HG02885 (cell line): ENCODE measurements at regions not wholly inside any gene's neighbourhood (a gene's known extent, or its start where the extent isn't known, plus 50 kb on each side); places are given as distances from the start of the nearest gene placed in this dataset.
"Not testable (repeated sequence)": the region's sequence is repeated elsewhere in the genome, so short reads cannot be mapped to it uniquely, and the experiment has no call there.

Experiments used
- ATAC-seq: cut with Tn5 transposase; IDR thresholded peaks from one replicate; pipeline ENCODE4 v1.9.1; 2021; ENCODE audit warnings: mild to moderate bottlenecking; ENCODE audit not compliant: unreplicated experiment, poor library complexity

DNA sequence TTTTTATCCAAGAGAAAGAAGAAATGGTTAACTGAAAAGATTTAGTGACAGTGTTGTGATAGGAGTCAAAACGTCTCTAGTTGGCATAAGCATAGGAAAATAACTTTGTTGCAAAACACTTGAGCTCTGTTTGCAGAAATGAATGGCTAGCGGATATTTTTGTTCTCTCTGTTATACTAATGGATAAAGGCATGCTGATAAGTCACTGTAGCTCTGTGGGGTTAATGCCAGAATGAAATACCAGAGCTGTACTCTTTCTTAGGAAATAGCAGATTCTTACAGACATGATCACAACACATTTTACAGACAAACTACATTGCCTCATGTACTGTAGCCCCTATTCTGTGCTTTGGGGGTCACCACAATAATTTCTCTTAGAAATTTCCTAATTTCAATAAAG is 202.8 kb downstream of the DMRTA1 start:
- ATAC-seq: no peak

DNA sequence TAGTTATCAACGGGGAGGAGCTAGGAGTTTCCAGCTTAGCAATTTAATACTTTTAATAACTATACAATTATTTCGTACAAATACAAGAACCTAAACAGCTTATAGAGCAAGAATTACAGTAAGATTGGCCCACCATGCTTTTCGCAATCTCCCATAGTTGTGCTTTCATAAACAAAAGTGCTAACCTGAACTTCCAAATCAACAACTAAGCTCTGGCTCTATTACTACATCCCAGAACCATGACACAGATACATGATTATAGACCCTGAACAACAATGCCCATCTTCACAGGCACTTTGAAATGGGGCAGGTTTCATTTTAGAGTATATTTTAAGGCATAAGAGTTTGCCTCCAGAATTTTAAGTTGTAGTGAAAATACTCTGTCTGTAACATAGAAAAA is 203.5 kb downstream of the DMRTA1 start:
- ATAC-seq: no peak

DNA sequence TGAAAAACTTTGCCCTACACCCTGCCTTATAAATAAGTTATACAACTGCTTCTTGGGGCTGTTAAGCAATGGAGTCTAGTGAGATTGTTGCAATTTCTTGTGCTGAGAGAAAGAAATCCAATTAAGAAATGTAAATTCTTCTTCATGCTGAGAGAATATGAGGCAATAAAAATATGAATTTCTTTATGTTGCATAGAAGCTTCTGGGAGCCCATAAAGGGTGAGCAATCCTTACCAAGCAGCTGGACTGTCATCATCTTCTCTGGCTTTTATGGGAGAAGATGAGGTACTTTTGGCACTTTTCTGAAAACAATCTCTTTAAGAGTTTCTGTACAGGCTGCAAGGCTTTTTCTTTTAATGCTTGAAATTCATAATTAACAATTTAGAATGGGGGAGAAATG is 204.3 kb downstream of the DMRTA1 start:
- no peak for ATAC-seq

DNA sequence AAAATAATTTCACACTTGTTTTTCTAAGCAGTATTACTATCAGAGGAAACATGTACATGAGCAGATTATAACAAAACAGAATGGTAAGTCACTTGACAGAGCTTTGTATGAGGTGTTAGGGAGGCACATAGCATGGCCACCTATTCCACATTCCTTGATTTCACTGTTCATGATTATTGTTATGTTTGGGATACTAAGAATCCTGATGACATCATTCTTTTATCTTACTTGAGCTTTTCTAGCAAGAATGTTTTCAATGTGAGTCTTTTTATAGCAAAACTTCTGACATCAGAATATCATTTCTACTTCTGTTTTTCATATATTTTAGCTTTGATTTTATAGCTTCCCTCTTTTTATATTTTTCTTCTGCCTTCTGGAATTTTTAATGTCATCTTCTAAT is 208.2 kb downstream of the DMRTA1 start:
- ATAC-seq: no peak

DNA sequence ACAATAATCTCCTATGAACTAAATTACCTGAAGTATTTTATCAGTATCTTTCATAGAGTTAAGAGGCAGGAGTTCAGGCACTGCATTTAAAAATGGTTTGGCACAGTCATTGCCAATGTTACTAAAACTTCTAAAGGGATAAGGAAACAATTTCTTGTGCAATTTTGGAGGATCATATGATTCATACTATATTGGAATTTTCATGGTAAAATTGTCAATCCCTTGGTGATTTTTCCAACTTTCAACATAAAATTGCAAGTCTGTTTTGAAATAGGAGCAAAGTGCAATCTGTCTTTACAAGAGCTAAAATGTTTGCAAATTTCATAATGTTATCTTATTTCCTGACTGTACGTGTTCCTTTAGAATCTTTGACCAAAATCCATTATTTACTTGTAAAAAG is 211.1 kb downstream of the DMRTA1 start:
- ATAC-seq: no peak

DNA sequence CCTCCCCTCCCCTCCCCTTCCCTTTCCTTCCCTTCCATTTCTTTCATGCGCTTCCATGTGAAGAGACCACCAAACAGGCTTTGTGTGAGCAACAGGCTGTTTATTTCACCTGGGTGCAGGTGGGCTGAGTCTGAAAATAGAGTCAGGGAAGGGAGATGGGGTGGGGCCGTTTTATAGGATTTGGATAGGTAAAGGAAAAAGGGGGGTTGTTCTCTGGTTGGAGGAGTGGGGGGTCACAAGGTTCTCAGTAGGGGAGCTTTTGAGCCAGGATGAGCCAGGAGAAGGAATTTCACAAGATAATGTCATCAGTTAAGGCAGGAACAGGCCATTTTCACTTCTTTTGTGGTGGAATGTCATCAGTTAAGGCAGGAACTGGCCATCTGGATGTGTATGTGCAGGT is 211.9 kb downstream of the DMRTA1 start:
- ATAC-seq: not testable (repeated sequence)

DNA sequence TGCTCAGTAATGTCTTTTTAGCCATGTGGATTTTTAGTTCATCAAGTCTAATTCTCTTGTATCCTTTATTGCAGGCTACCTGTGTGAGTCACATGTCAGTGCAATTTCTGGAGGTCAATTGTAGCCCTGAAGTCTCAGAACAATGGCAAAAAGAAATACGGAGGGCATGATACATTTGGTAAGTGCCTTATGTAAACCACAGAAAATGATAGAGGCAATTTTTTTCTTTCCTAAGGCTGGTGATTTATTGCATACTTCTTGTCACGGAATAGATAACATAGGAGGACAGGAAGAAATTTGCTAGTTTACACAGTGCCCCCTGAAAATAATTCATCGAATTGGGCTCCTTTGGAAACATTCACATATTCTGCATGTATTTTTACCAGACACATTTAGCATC is 235.9 kb downstream of the DMRTA1 start:
- no peak for ATAC-seq

DNA sequence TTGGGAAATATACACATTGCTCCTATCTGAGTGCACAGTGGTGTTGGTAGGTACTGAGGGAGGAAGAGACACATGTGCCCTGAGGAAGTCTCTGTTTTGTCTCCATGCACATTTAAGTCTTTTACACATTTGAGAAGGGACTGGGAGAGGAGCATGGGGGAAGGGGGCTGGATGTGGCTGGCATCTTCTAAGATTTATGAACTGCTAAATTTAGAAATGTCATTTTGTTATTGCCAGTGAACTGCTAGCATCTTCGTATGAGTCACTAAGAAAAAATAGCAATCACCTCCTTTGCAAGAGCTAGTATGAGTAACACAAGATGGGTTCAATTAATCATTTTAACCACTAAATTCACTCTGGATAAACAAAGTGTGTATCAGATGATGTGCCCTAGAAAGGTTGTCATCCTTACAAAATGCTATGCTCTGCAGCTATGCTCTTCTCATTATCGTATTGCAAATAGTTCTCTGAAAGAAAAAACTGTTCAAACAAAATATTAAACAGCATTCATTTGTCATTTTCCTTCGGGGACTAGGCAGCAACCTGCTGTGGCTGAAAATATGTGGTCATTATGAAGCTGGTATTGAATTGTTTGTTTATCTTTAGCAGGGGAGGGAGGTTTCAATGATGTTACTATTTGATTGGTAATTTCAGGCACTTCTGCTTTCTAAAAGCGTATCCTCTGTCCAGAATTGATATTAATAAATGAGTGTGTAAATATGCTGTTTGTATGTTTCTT is 236.5 kb downstream of the DMRTA1 start:
- no peak for ATAC-seq

DNA sequence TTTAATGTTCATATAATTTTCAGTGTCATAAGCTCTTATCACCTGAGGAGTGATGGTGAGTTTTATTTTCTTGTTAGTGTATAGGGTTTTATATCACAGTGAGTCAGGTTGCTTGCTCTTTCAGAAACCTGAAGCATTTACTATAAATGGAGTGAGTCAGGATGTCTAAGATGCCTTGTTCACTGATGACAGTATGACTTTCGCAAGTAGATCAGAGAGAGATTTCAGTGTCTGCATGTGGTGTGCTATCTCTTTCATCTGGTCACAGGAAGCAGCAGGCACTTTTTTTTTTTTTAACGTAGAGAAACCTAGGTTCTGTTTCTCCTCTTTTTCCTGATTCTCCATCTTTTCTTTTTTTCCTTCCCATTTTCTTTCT is 237.1 kb downstream of the DMRTA1 start:
- no peak for ATAC-seq

DNA sequence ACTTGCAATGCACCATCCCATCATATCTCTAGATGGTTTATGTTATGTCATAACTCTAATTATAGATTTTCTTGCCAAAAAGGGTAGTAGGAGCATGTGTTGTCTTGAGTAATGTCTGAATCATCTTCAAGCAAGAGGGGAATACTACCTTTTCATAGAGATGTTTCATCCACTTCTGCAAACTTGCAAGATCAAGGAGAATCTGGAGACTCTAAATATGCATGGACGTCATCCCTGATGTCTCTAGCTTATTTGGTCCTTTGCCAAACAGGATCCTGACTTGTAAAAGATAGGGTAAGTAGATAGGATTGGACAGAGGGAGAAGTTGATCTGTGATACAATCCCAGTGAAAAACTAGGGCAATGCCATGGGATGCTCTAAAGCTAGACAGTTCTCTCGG is 246.5 kb downstream of the DMRTA1 start:
- ATAC-seq: no peak

DNA sequence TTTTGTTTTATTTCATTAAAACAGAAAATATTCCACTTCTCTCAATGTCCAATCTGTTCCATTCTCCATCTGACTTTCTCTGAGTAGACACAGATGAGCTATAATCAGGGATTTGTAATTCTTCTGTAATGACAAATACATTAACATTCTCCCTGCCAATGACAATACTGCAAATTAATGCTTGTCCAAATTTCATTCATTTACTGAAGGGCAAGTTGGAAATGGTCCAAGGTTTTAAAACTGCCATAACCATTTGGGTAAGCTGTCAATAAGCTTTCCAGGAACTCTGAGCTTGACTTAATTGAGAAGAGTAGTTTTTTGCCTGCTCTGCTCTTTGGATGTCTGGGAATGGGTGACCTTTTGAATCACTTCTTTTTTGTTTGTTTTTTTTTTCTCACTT is 253.5 kb downstream of the DMRTA1 start:
- ATAC-seq: no peak

DNA sequence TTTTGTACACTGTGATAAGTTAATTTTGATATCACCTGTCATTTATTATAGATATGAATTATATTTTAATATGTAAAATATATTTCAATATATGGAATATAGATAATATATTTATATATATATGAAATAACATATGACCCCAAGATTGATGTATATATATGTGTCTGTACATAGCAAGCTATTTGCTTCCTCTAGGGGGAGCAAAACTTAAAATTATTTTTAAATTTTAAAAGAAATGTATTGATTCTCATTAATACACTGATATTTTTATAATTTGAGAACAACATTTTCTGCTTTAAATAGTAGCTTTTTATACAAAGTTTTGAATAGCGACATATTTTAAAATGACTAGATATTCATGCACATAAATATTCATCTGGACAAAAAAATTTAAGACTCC is 272.0 kb downstream of the DMRTA1 start:
- ATAC-seq: no peak

DNA sequence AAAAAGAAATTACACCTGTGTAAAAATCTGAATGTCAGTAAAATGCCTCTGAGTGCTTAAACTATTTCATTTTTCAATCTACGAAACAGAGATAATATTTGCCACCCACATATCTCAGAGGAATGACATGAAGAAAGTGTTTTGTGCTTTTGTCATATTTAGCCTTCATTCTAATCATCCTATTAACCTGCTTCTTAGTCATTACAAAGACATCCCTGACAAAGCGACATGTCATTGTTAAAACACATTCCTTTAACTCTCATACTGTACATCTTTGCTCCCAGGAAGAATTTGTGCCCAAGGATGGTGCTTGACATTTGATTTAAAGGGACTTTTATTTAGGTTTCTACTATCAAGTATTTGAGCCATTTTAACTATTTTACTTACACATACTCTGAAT is 275.9 kb downstream of the DMRTA1 start:
- ATAC-seq: no peak

DNA sequence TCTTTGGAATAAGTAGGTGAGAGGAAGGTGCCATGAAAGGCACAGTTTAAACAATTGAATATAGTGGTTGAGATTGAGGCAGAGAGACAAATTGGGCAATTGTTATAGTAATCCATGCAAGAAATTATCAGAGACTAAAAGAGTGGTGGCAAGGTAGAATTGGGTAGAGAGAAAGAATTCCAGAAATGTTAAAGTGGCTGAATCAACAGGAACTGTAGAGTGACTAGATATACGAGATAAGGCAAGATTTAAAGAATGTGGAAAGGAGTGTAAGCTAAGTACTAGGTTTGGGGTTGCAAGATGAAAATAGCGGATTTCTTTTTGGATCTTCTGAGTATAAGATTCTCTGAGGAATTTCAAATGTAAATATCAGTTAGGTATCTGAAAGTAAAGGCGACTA is 285.2 kb downstream of the DMRTA1 start:
- no peak for ATAC-seq

DNA sequence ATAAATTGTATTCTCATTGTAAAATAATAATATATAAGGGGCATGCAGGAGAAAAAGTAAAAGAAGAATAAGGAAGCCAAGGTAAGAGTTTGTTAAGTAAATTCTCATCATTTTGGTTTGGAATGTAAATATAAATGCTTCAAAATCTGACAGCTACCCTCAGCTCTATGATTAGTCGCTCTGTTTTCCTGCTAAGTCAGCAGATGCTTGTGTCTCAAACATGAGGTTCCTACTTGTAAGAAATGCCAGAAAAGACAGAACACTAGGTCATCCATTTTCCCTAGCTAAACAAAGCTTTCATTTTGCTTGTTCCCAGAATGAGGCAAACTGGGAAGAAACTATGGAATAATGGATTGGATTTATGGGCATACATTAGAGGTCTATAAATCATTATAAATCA is 293.1 kb downstream of the DMRTA1 start:
- ATAC-seq: no peak

DNA sequence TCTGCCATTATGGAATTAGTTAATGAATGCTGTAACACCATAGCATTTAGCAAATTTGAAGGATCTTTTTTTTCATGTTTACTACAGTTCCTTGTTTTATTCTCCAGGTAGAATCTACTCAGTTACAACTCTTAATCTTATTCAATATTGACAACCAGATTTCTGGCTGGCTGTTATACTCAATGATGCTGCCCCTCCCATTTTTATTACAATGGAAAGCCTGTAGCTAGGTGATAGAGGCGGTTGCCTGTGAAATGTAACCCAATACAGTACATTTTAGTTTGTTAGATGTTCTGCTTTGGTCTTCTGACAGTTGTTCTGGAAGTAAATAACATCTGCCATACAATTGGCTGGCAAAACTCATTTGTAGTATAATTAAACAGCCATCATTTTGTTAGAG is 294.2 kb downstream of the DMRTA1 start:
- no peak for ATAC-seq

DNA sequence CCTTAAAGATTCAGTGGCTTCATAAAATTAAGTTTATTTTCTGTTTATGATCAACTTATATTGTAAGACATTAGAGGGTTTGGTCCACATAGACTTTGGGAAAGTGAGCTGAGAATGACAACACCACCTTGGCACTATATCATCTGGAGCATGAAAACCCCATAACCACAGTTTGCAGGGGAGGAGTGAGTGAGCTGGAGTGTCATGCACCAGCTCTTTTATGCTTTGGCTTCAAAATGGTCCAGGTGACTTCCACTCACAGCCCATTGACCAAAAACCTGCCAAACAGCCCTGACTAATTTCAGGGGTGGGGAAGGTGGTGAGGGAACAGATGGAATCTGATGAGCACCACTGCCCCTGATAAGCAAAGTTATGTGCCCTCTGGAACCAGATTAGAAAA is 295.8 kb downstream of the DMRTA1 start:
- no peak for ATAC-seq

DNA sequence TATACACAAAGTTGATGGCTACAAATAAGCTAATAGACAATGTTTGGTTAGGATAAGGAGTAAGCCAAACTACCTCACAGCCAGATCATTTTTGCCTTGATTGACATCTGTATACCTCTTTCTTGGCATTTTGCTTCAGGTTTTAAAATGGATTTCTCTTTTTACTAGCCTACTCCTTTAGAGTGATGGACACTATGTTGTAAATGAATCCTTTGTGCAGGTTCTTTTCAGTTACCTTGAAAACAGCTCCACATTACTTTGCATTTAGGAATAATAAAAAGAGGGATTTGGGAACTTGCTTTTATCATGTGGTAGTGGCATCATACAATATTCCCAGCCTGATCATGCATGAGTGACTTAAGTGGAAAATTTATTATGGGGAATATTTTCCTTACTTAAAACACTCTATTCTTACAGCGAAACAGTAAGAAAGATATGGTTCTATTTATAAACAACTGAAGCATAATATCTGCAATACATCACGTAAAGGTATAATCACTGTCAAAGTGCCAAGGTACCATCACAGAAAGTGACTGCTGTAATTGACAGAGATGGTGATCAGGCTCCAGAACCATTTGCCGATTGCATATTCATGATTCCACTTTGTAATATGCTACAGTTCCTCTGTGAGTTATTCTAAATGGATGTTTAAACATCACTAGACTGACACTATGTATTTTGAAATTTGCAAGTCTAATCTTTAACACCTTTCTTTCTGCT is 327.0 kb downstream of the DMRTA1 start:
- no peak for ATAC-seq

DNA sequence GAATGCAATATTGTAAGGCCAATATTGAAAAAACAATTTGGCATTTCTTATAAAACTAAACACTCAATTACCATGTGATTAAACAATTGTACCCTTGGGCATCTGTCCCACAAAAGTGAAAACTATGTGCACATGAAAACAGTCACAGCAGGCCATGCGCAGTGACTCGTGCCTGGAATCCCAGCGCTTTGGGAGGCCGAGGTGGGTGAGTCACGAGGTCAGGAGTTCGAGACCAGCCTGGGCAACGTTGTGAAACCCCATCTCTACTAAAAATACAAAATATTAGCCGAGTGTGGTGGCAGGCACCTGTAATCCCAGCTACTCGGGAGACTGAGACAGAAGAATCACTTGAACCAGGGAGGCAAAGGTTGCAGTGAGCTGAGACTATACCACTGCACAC is 343.7 kb downstream of the DMRTA1 start:
- ATAC-seq: no peak

DNA sequence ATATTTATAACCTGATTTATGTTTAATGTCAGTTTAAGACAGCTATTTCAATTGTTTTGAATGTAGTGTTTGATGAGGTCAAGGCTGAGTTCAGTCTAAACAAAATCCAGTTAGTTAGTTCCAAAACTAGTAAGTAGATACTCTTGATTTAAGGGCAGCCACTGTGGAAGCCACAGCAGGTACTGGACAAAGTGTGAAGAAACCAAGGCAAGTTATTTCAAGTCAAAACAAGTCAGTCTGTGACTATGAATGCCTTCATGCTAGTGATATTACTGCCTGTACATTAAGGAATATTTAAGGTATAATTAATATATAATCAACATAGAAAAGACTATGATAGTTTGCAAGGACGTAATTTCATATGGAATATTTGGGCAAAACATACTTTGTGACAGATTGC is 362.3 kb downstream of the DMRTA1 start:
- no peak for ATAC-seq

DNA sequence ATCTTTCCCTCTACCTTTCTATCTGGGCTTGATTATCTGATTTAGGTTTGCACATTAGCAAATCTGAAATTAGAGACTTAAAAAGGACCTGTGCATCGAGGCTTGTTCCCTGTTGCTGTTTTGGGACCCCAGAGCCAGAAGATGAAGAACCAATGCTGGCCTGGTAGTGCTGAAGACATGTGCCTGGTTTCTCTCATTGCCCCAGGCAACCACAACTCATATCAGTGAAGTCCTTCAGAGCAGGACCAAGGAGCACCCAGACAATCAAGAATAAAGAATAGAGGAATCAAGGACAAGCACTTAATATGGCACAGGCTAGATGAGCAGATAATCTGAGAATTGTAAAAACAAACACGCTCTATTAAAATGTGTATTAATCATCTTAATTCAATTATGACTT is 362.7 kb downstream of the DMRTA1 start:
- ATAC-seq: no peak

DNA sequence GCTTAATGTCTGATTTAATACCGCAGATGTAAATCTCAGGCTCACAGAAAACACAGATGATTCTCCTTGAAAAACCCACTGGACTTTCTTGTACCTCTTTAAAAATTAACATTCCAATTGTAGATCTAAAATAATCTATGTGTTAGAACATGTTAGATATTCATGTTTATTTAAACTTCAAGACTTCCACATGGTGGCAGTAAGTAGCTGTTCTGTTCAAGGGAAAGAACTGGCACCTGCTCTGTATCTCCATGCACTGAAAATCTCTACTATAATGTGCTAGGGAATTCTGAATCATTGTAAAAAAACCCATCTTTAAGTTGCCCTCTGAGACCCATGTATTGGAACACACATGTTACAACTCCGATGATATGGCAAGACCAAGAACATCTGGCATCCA is 366.9 kb downstream of the DMRTA1 start:
- no peak for ATAC-seq
